NK-92 treated with Interleukin-12 subunit alpha and Interleukin-12 subunit beta, amount 100 ng/mL, for 24 hours (cell line): ENCODE measurements at regions not wholly inside any gene's neighbourhood (a gene's known extent, or its start where the extent isn't known, plus 50 kb on each side); places are given as distances from the start of the nearest gene placed in this dataset.
"Not testable (repeated sequence)": the region's sequence is repeated elsewhere in the genome, so short reads cannot be mapped to it uniquely, and the experiment has no call there.

ENCODE experiments used
- DNase-seq: peaks from one replicate; lab custom pipeline; 2025; lab: John Stamatoyannopoulos, UW

GRCh38 chr6:169014211-169015197, 239.1 kb downstream of the THBS2 start:
- DNase-seq: no peak

GRCh38 chr6:169009628-169010027, 244.0 kb downstream of the THBS2 start:
- no peak for DNase-seq

- no peak for DNase-seq
Measured at GRCh38 chr6:169008641-169009257, 244.9 kb downstream of the THBS2 start.

GRCh38 chr6:169005166-169005565, 248.5 kb downstream of the THBS2 start:
- no peak for DNase-seq

- DNase-seq: no peak
Measured at GRCh38 chr6:169000022-169000421, 253.6 kb downstream of the THBS2 start.

- DNase-seq: no peak
Measured at GRCh38 chr6:168999392-168999791, 254.3 kb downstream of the THBS2 start.

- DNase-seq: no peak
Measured at GRCh38 chr6:168996356-168996625, 257.4 kb downstream of the THBS2 start.

- no peak for DNase-seq
Measured at GRCh38 chr6:168995526-168996355, 257.9 kb downstream of the THBS2 start.

GRCh38 chr6:168994956-168995355, 258.7 kb downstream of the THBS2 start:
- no peak for DNase-seq

GRCh38 chr6:168992446-168993144, 261.1 kb downstream of the THBS2 start:
- DNase-seq: no peak

GRCh38 chr6:168991695-168992094, 262.0 kb downstream of the THBS2 start:
- DNase-seq: not testable (repeated sequence)

- no peak for DNase-seq
Measured at GRCh38 chr6:168990019-168990751, 263.5 kb downstream of the THBS2 start.

- no peak for DNase-seq
Measured at GRCh38 chr6:168989421-168989820, 264.2 kb downstream of the THBS2 start.

- DNase-seq: no peak
Measured at GRCh38 chr6:168988801-168989200, 264.8 kb downstream of the THBS2 start.

- no peak for DNase-seq
Measured at GRCh38 chr6:168988280-168988679, 265.4 kb downstream of the THBS2 start.

GRCh38 chr6:168985705-168986104, 267.9 kb downstream of the THBS2 start:
- no peak for DNase-seq

- DNase-seq: no peak
Measured at GRCh38 chr6:168983925-168984324, 269.7 kb downstream of the THBS2 start.

- no peak for DNase-seq
Measured at GRCh38 chr6:168981187-168981586, 272.5 kb downstream of the THBS2 start.

GRCh38 chr6:168979254-168979653, 274.4 kb downstream of the THBS2 start:
- DNase-seq: no peak

GRCh38 chr6:168972128-168972527, 281.5 kb downstream of the THBS2 start:
- no peak for DNase-seq

GRCh38 chr6:168971549-168971948, 282.1 kb downstream of the THBS2 start:
- DNase-seq: no peak
